Adrenal gland (tissue), 9 donors: ENCODE measurements at regions not wholly inside any gene's neighbourhood (a gene's known extent, or its start where the extent isn't known, plus 50 kb on each side); places are given as distances from the start of the nearest gene placed in this dataset.

Experiments
- DNase-seq, 7 donors: peaks; one replicate each; pipeline ENCODE4 v3.0.0-alpha.2; 2019 to 2020
- H3K27ac ChIP-seq, 5 donors: fragments of 200-600 bp; sonication (generic) in 4 of 5; 1 replicate in 3 of 5; 2 replicates in 2 of 5; pipeline versions ENCODE4 v1.5.1 to v1.8.0; 2016 to 2020; ENCODE audit warnings: mild to moderate bottlenecking in 1 of 5
- H3K27me3 ChIP-seq: fragments of 200-600 bp; 2 replicates; pipeline ENCODE4 v1.8.0; 2021
- H3K36me3 ChIP-seq, 2 donors: fragments of 200-600 bp; replicated peaks in 1 of 2; 1 replicate in 1 of 2; 2 replicates in 1 of 2; pipeline versions ENCODE4 v1.5.1 to v1.8.0; 2018 to 2022
- H3K4me1 ChIP-seq, 2 donors: fragments of 200-600 bp; replicated peaks in 1 of 2; 1 replicate in 1 of 2; 2 replicates in 1 of 2; pipeline versions ENCODE4 v1.5.1 to v1.8.0; 2018 to 2021
- H3K4me3 ChIP-seq, 4 donors: fragments of 200-600 bp; sonication (generic) in 3 of 4; one replicate each; pipeline ENCODE4 v1.5.1; 2016 to 2018
- H3K9me3 ChIP-seq, 3 donors: fragments of 200-600 bp; sonication (generic) in 1 of 3; replicated peaks in 1 of 3; 1 replicate in 2 of 3; 2 replicates in 1 of 3; pipeline versions ENCODE4 v1.5.1 to v1.8.0; 2016 to 2021
- CTCF ChIP-seq, 6 experiments: fragments of 450-650 bp in 4 of 6; fragments of 200-600 bp in 2 of 6; sonication (generic) in 1 of 6; IDR thresholded peaks; 1 replicate in 5 of 6; 2 replicates in 1 of 6; pipeline versions ENCODE4 v1.5.1 to v1.8.0; 2016 to 2021; ENCODE audit warnings: antibody characterized with exemption in 6 of 6, mild to moderate bottlenecking in 2 of 6, moderate library complexity in 1 of 6
- POLR2A ChIP-seq, 2 donors: fragments of 450-650 bp; IDR thresholded peaks; one replicate each; pipeline ENCODE4 v1.6.1; 2017; ENCODE audit warnings: antibody characterized with exemption in 2 of 2, mild to moderate bottlenecking in 2 of 2, moderate library complexity in 1 of 2
- WGBS, 4 donors: extraction: QIAGEN DNeasy Blood & Tissue Kit in 2 of 4; methylation state at CpG; one replicate each; pipeline versions ENCODE4 v1.1.5 to v1.1.7; 2013 to 2017; 5-methylcytosine and 5-hydroxymethylcytosine counted together
- intact Hi-C, 2 donors: fragments of 100-400 bp; cut with DNase I; formaldehyde crosslinking; loops; one replicate each; pipeline versions ENCODE4 v1.14.1 to v1.15.0; 2022 to 2023
- donor health status: healthy with polysubstance abuse.
- donor health status: Bipolar disorder and iron deficiency.
- donor health status: DM: yes; HTN: yes; CAD: no.
- donor health status: DM: no; HTN: no; CAD: no.
- donor health status: DM: no; HTN: no; CAD: no.

GRCh38 chr21:26710155-26710554, 135.1 kb downstream of the ADAMTS1 start:
- WGBS, 4 donors = 82 to 86% (median 84%) methylated on average over 11 of the region's 11 CpGs
- Histone ChIP-seq H3K27me3 (no peaks in the 10 kb centered on the region), H3K4me1 (peaks cover 0 to 16% of the 10 kb centered on the region in 2 donors), H3K36me3 (no peaks in the 10 kb centered on the region), H3K4me3 (no peak overlapping the region), H3K27ac (no peak overlapping the region), H3K9me3 (no peaks in the 10 kb centered on the region)
- no peak for DNase-seq
- intact Hi-C loops = loop anchor here (10.0 kb wide), 4 partner anchors 135 to 915 kb away; partner anchors contain the start of genes APP (in 2 of the 2) and CYYR1 (in 1 of the 2)
- TF ChIP-seq POLR2A (IDR thresholded peaks at IDR 0.05) (no peak), CTCF (IDR thresholded peaks at IDR 0.05) (no peak)

- WGBS, 4 donors = 57 to 84% (median 65%) methylated on average over 7 of the region's 7 CpGs
- Histone ChIP-seq H3K4me1 (peaks cover 0 to 5% of the 10 kb centered on the region in 2 donors), H3K36me3 (no peaks in the 10 kb centered on the region), H3K27me3 (no peaks in the 10 kb centered on the region), H3K9me3 (no peaks in the 10 kb centered on the region), H3K27ac (peak overlapping the region in 3 of 5 donors; percentile 18 to 31 (median 23)), H3K4me3 (no peak overlapping the region)
- TF ChIP-seq CTCF (IDR thresholded peaks at IDR 0.05) (no peak), POLR2A (IDR thresholded peaks at IDR 0.05) (peak in 1 of 2 donors; percentile 20)
- peak in 2 of 7 donors; percentile 21 to 23 for DNase-seq
- intact Hi-C loops = no loop called here
These were observed 136.0 kb upstream of the CYYR1 start for GRCh38 chr21:26709090-26709489.

- intact Hi-C loops = no loop called here
- no peak overlapping the region for H3K4me3 ChIP-seq
- TF ChIP-seq CTCF (IDR thresholded peaks at IDR 0.05) (no peak), POLR2A (IDR thresholded peaks at IDR 0.05) (no peak)
- H3K9me3 ChIP-seq = no peaks in the 10 kb centered on the region
- no peak overlapping the region for H3K27ac ChIP-seq
- no peak for DNase-seq
- no peaks in the 10 kb centered on the region for H3K27me3 ChIP-seq
- no peaks in the 10 kb centered on the region for H3K4me1 ChIP-seq
- 92 to 100% (median 96%) methylated on average over 3 of the region's 3 CpGs for WGBS, 4 donors
- no peaks in the 10 kb centered on the region for H3K36me3 ChIP-seq
These were observed 135.2 kb upstream of the CYYR1 start for GRCh38 chr21:26708223-26708800.

GRCh38 chr21:26707246-26707645, 134.2 kb upstream of the CYYR1 start:
- no peaks in the 10 kb centered on the region for H3K9me3 ChIP-seq
- no peak for DNase-seq
- H3K27me3 ChIP-seq = no peaks in the 10 kb centered on the region
- H3K4me1 ChIP-seq = no peaks in the 10 kb centered on the region
- WGBS, 4 donors = 63 to 87% (median 84%) methylated on average over 2 of the region's 2 CpGs
- no peak overlapping the region for H3K4me3 ChIP-seq
- no peak overlapping the region for H3K27ac ChIP-seq
- no peak for TF ChIP-seq CTCF (IDR thresholded peaks at IDR 0.05)
- intact Hi-C loops = no loop called here
- H3K36me3 ChIP-seq = no peaks in the 10 kb centered on the region
